Suppressor macrophage treated with lipopolysaccharide for 4 hours (primary cell): ENCODE measurements at regions not wholly inside any gene's neighbourhood (a gene's known extent, or its start where the extent isn't known, plus 50 kb on each side); places are given as distances from the start of the nearest gene placed in this dataset.

Source experiments
- DNase-seq: peaks from one replicate; pipeline ENCODE4 v3.0.0-alpha.2; 2020

GRCh38 chr6:21478883-21479539 lies 114.5 kb upstream of the SOX4 start:
- DNase-seq: no peak

- no peak for DNase-seq
Measured at GRCh38 chr6:21486115-21486514, 107.4 kb upstream of the SOX4 start.

- DNase-seq: no peak
Measured at GRCh38 chr6:21489826-21490225, 103.7 kb upstream of the SOX4 start.

DNA sequence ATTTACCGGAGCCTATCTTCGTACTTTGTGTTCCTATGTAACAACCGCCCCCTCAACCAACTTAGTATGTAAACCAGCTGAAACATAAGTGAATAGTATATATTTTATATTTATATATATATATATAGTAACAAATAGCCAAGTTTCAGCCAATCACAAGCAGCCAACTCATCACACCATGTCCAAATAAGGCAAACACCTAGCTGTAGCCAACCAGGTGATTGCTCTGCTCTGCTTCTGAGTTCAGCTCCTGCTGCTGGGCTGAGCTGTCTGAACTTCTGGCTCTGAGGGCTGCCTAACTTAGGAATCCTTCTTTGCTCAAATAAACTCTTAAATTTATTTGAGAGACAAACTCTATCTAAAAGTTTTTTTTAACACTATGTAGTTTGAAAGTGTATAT lies 101.6 kb upstream of the SOX4 start:
- no peak for DNase-seq

DNA sequence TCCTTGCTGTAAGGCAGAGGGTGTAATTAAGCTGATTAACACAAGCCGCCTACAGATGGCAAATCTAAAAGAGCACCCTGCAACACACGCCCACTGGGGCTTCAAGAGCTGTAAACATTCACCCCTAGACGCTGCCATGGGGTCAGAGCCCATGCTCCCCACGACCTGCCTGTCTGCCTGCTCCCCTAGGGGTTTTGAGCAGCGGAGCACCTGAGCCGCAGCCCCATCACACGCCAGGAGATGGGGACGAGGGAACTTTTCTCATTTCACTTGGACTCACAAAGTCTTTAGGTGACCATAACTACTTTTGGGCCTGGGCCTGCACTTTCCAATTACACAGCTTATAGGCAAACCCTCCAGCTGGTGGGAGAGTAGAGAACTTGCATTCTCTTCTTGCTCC lies 99.0 kb upstream of the SOX4 start:
- DNase-seq: no peak

- no peak for DNase-seq
Measured at GRCh38 chr6:21496196-21496595, 97.4 kb upstream of the SOX4 start.

DNA sequence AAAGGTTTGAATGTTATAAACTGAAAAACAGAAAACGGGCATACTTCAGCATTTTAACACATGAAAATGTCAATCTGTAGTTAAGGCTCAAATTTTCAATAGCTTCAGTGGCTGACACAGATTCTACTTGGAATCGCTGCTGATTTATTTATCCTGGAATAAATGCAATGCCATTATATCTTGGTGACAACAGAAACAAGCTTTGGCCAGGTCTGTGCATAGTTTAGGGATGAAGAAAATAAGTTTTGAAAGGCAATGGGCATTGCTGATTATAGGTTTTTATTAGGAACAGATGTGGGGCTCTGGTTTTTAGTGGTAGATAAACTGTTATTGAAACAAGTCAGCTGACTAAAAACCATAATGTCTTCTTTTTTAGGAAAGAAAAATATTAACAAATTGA lies 96.8 kb upstream of the SOX4 start:
- DNase-seq: no peak

- no peak for DNase-seq
Measured at GRCh38 chr6:21500314-21501020, 93.1 kb upstream of the SOX4 start.

GRCh38 chr6:21501021-21501354 lies 92.6 kb upstream of the SOX4 start:
- DNase-seq: no peak

GRCh38 chr6:21501815-21502214 lies 91.7 kb upstream of the SOX4 start:
- no peak for DNase-seq

GRCh38 chr6:21502682-21503081 lies 90.9 kb upstream of the SOX4 start:
- DNase-seq: no peak

DNA sequence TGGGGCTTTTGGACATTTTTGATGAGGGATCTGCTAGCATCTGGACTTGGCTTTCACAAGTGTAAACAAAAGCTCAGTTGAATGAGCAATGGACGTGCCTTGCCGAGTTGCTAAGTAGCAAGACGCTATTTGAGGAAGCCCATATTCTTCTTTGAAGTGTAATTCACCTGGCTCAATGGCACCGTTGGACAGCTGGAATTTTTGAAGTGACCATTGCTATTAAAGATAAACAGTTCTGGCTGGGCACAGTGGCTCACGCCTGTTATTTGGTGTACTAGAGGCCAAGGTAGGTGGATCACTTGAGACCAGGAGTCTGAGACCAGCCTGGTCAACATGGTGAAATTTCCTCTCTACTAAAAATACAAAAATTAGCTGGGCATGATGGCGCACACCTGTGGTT lies 88.8 kb upstream of the SOX4 start:
- DNase-seq: no peak

- DNase-seq: no peak
Measured at GRCh38 chr6:21505574-21505990, 88.0 kb upstream of the SOX4 start.

DNA sequence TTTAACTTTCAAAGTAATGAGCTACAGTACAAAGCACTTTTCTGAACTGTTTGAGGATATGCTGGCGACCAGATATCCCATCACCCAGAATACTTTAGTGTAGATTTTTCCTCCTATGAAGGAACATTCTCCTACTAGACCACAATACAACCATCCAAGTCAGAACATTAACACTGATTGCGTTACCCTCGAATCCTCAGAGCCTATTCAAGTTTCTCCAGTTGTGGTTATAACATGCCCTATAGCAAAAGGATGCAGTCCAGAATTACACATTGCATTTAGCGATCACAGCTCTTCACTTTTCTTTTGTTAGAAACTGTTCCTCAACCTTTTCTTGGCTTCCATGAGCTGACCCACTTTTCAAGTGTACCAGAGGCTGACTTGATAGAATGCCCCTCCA lies 87.4 kb upstream of the SOX4 start:
- no peak for DNase-seq

- no peak for DNase-seq
Measured at GRCh38 chr6:21507811-21508210, 85.7 kb upstream of the SOX4 start.

DNA sequence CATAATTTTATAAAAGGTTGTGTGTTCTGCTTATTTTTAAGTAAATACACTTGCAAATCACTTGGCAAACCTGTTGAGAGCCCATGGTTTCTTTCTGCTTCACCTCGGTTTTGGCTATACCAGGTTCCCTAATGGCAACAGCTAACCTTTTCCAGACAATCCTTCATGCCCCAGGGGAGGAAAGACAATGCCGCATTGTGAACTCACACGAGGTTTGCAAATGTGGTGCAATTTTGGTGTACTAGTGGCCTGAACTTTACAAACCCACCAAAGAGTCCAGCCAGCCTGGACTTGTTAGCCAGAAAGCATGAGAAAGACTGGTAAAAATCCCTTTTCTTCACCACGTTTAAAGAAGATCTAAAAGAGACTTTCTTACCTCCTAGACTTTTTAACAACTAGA lies 84.8 kb upstream of the SOX4 start:
- DNase-seq: no peak

DNA sequence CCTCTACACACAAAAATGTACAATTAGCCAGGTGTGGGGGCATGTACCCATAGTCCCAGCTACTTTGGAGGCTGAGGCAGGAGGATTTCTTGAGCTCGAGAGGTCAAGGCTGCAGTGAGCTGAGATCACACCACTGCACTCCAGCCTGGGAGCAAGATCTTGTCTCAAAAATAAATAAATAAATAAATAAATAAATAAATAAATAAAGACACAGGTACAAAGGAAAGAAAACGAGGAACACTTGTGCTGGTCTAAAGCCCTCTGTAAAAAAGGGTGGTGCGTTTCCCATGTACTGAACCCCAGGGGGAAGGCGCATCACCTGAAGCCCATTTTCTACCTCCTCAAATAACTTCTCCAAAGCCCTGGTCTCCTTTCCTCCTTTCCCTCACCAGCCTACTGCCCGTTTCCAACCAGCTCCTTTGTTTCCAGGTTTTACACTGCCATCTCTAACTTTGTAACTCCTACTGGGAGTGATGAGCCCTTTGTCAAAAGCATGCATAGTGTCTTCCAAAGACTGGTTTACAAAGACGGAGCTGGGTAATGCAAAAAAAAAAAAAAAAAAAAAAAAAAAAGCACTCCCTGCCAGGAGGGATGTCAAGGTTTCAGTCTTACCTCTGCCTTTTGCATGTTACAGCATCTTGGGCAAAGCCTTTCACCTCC lies 81.5 kb upstream of the SOX4 start:
- no peak for DNase-seq

DNA sequence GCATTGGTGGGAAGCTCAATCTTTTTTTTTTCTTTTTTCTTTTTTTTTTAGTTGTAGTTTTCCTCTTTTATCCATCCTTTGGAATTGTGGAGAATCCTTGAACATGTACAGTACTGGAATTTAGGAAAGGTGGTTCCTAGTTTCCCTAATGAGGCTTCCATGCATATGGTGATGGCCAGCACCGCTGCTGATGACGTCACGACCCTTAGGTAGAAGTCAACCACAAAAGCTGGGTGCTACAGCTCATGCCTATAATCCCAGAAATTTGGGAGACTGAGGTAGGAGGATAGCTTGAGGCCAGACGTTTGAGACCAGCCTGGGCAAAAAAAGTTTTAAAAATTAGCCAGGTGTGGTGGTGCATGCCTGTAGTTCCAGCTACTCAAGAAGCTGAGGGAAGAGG lies 79.3 kb upstream of the SOX4 start:
- DNase-seq: no peak

DNA sequence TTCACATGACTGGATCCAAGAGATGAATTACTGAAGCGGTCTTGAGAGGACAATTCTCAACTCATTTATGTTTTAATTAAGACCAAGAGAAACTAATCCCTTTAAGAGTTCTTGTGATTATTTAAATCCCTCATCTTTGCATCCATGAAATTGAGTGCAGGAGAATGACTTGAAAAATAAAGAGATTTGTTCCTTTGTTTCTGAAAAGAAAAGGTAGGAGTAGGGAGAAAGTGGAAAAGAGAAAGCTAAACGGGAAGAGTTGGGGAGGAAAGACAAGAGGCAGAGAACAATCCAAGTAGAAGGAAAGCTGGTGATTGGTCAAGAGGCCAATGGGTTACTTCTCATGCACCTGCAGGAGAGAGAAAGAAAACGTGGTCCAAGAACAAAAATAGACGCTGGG lies 75.2 kb upstream of the SOX4 start:
- DNase-seq: no peak

GRCh38 chr6:21519642-21520041 lies 73.9 kb upstream of the SOX4 start:
- DNase-seq: no peak

- no peak for DNase-seq
Measured at GRCh38 chr6:21521276-21521675, 72.3 kb upstream of the SOX4 start.

DNA sequence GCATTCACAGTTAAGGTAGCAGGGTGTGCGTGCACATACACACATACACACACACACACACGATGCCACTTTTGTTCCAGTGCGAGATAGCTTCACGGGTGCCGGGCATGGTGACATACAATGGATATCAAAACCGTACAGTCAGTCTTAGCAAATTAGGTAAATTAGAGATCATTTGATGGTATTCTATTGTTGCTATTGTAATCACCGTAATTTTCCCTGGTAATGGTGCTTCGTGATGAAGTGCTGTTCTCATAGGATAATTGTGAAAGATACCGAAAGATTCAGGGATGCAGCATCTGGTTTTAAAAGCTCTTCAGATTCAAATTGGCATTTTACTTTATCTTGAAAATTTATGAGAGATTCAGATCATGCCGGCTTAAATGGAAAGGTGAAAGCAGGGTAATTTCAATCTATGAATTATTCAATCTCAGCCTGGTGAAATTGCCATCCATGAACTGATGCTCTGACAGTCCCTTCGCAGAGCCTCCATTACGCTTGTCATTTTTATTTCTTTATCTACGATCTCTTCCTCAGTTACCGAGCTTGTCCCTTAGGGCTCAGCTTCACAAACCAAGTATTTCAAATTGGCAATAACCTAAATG lies 71.3 kb upstream of the SOX4 start:
- DNase-seq: no peak

DNA sequence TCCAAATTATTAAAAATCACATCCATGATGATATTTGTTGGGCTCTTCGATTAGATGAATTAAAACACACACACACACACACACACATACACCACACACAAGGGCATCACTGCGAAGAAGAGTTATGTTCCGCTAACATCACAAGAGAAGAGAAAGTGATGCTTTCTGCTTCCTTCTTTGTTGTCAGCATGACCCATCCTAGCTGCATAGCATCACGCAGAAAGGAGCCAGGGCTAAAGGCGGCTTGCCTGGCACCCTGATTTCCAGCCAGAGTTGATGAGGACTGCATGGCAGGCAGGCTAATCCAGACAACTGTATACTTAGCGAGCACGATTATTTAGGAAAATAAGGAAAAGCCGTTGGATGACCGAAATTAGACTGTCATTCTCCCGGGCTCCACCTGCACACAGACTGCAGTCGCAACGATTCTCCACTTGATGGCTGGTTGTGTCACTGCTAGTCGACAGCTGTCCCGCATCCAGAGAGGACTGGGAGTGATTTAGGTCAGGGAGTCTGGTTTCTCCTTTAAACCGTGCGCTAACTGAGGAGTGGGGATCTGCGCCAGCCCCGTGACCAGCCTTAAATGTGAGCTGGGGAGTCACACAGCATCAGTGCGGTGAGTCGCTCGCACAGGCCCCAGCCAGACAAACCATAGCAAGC lies 70.6 kb upstream of the SOX4 start:
- no peak for DNase-seq

GRCh38 chr6:21523652-21524051 lies 69.9 kb upstream of the SOX4 start:
- DNase-seq: no peak
